SK-N-SH (cell line): ENCODE measurements at regions not wholly inside any gene's neighbourhood (a gene's known extent, or its start where the extent isn't known, plus 50 kb on each side); places are given as distances from the start of the nearest gene placed in this dataset.

Experiments used
- CTCF ChIA-PET: fragments of 300-600, 350-600 bp; formaldehyde crosslinking; extraction: SDS; loops from one replicate; lab custom pipeline; 2021; lab: Yijun Ruan, JAX
- POLR2A ChIA-PET: fragments of 350-600 bp; sonication (Branson Sonifier 250); formaldehyde crosslinking; extraction: SDS; loops from one replicate; lab custom pipeline; 2020; ENCODE audit warnings: antibody characterized with exemption, inconsistent platforms; lab: Yijun Ruan, JAX
- DNase-seq: peaks from one replicate; pipeline ENCODE4 v3.0.0; 2012
- H2AFZ ChIP-seq: fragments of 200-600 bp; sonication (generic); 2 replicates; pipeline ENCODE4 v1.8.1; 2016; ENCODE audit warnings: antibody characterized with exemption, mild to moderate bottlenecking, low read depth
- H3F3A ChIP-seq: fragments of 200-600 bp; sonication (generic); replicated peaks from 2 replicates; pipeline ENCODE3; 2016; ENCODE audit warnings: antibody characterized with exemption, mild to moderate bottlenecking; ENCODE audit not compliant: insufficient read depth
- H3K27ac ChIP-seq, 2 experiments: fragments of 200-500 bp in 1 of 2; fragments of 200-600 bp in 1 of 2; sonication (Bioruptor generic) in 1 of 2; sonication (generic), shearing (Covaris generic) in 1 of 2; 2 replicates each; pipeline versions ENCODE4 v1.5.1 to v1.6.1; 2014 to 2016; ENCODE audit warnings: low read depth in 2 of 2, inconsistent platforms in 1 of 2, low read length in 1 of 2, mild to moderate bottlenecking in 1 of 2, mixed read lengths in 1 of 2
- H3K27me3 ChIP-seq: fragments of 200-600 bp; sonication (generic), shearing (Covaris generic); 2 replicates; pipeline ENCODE4 v1.6.1; 2016; ENCODE audit warnings: mixed run types; ENCODE audit not compliant: insufficient read depth
- H3K36me3 ChIP-seq, 2 experiments: fragments of 200-500 bp in 1 of 2; fragments of 200-600 bp in 1 of 2; sonication (Bioruptor generic) in 1 of 2; sonication (generic) in 1 of 2; replicated peaks in 1 of 2; 2 replicates each; pipeline versions ENCODE3 to v1.5.1; 2014 to 2016; ENCODE audit warnings: low read length in 1 of 2, mild to moderate bottlenecking in 1 of 2; ENCODE audit not compliant: insufficient read depth in 2 of 2, control insufficient read depth in 1 of 2
- H3K4me1 ChIP-seq, 2 experiments: fragments of 200-500 bp in 1 of 2; fragments of 200-600 bp in 1 of 2; sonication (Bioruptor generic) in 1 of 2; sonication (generic), shearing (Covaris generic) in 1 of 2; 2 replicates each; pipeline versions ENCODE4 v1.5.1 to v1.6.1; 2014 to 2016; ENCODE audit warnings: low read depth in 1 of 2, low read length in 1 of 2, mixed run types in 1 of 2; ENCODE audit not compliant: insufficient read depth in 2 of 2, control insufficient read depth in 1 of 2
- H3K4me2 ChIP-seq: fragments of 200-600 bp; sonication (generic), shearing (Covaris generic); 2 replicates; pipeline ENCODE4 v1.6.1; 2017; ENCODE audit warnings: mixed run types
- H3K4me3 ChIP-seq, 2 experiments: fragments of 200-500 bp in 1 of 2; fragments of 200-600 bp in 1 of 2; sonication (Bioruptor generic) in 1 of 2; sonication (generic), shearing (Covaris generic) in 1 of 2; 2 replicates each; pipeline versions ENCODE4 v1.5.1 to v1.8.1; 2014 to 2016; ENCODE audit warnings: low read depth in 2 of 2, inconsistent platforms in 1 of 2, low read length in 1 of 2, mild to moderate bottlenecking in 1 of 2, mixed read lengths in 1 of 2, moderate library complexity in 1 of 2
- H3K79me2 ChIP-seq: fragments of 200-600 bp; sonication (generic); 2 replicates; pipeline ENCODE4 v1.8.1; 2017; ENCODE audit warnings: mild to moderate bottlenecking; ENCODE audit not compliant: insufficient read depth
- H3K9ac ChIP-seq: fragments of 200-600 bp; sonication (generic); 2 replicates; pipeline ENCODE4 v1.6.1; 2017; ENCODE audit warnings: mixed run types
- H3K9me2 ChIP-seq: fragments of 200-600 bp; sonication (generic); 2 replicates; pipeline ENCODE4 v1.6.1; 2017; ENCODE audit warnings: mixed run types
- H3K9me3 ChIP-seq: fragments of 200-600 bp; sonication (generic); 2 replicates; pipeline ENCODE4 v1.6.1; 2017; ENCODE audit warnings: mixed run types, mild to moderate bottlenecking, moderate library complexity
- H4K20me1 ChIP-seq: fragments of 200-600 bp; sonication (generic); 2 replicates; pipeline ENCODE4 v1.6.1; 2017; ENCODE audit warnings: mild to moderate bottlenecking, mixed run types; ENCODE audit not compliant: insufficient read depth
- CHD2 ChIP-seq: fragments of 150-350 bp; IDR thresholded peaks from 2 replicates; pipeline ENCODE4 v1.6.1; 2018; ENCODE audit warnings: low read length; ENCODE audit not compliant: partially characterized antibody
- ELF1 ChIP-seq: IDR thresholded peaks from 2 replicates; pipeline ENCODE4 v1.4.0; 2012
- FOXJ3 ChIP-seq: sonication (generic); formaldehyde crosslinking; IDR thresholded peaks from 2 replicates; pipeline ENCODE4 v1.5.1; 2020; ENCODE audit warnings: mild to moderate bottlenecking, missing genetic modification reagents
- GATA2 ChIP-seq: sonication (generic); formaldehyde crosslinking; IDR thresholded peaks from 2 replicates; pipeline ENCODE4 v1.5.0; 2020; ENCODE audit warnings: mild to moderate bottlenecking, missing genetic modification reagents
- JUND ChIP-seq: IDR thresholded peaks from 2 replicates; pipeline ENCODE4 v1.4.0; 2012
- MEF2A ChIP-seq: IDR thresholded peaks from 2 replicates; pipeline ENCODE4 v1.4.0; 2012; ENCODE audit warnings: low read depth, borderline replicate concordance
- NFIC ChIP-seq: IDR thresholded peaks from 2 replicates; pipeline ENCODE4 v1.4.0; 2012; ENCODE audit warnings: borderline replicate concordance
- NRF1 ChIP-seq: IDR thresholded peaks from 2 replicates; pipeline ENCODE4 v1.6.1; 2012; ENCODE audit warnings: low read depth, mild to moderate bottlenecking, low read length
- POLR2AphosphoS5 ChIP-seq: IDR thresholded peaks from 2 replicates; pipeline ENCODE4 v1.6.1; 2012; ENCODE audit warnings: low read depth, low read length
- RXRA ChIP-seq: IDR thresholded peaks from 2 replicates; pipeline ENCODE4 v1.4.0; 2012; ENCODE audit warnings: low read depth, mild to moderate bottlenecking, borderline replicate concordance
- SIN3A ChIP-seq: IDR thresholded peaks from 2 replicates; pipeline ENCODE4 v1.6.1; 2012; ENCODE audit warnings: low read depth, mild to moderate bottlenecking, low read length, moderate library complexity, borderline replicate concordance
- SMC3 ChIP-seq: IDR thresholded peaks from 2 replicates; pipeline ENCODE4 v1.6.1; 2012; ENCODE audit warnings: low read depth, low read length, improper control_type of control experiment
- TAF1 ChIP-seq: IDR thresholded peaks from 2 replicates; pipeline ENCODE4 v1.6.1; 2012; ENCODE audit warnings: low read depth, mild to moderate bottlenecking, low read length, moderate library complexity, borderline replicate concordance
- TEAD4 ChIP-seq: IDR thresholded peaks from 2 replicates; pipeline ENCODE4 v1.4.0; 2012; ENCODE audit warnings: mild to moderate bottlenecking, borderline replicate concordance; ENCODE audit not compliant: insufficient read depth
- YY1 ChIP-seq: IDR thresholded peaks from 2 replicates; pipeline ENCODE4 v1.4.0; 2012; ENCODE audit warnings: low read depth, mild to moderate bottlenecking
- WGBS: methylation state at CpG from one replicate; pipeline ENCODE4 v1.1.6; 2017; ENCODE audit warnings: low lambda C conversion rate; 5-methylcytosine and 5-hydroxymethylcytosine counted together
- TF ChIP-seq, protein P1 (sequence below): IDR thresholded peaks from 2 replicates; pipeline ENCODE4 v1.4.0; 2012; ENCODE audit warnings: low read depth
- TF ChIP-seq, protein P2 (sequence below): IDR thresholded peaks from 2 replicates; pipeline ENCODE4 v1.4.0; 2012; ENCODE audit warnings: low read depth, borderline replicate concordance
- TF ChIP-seq, protein P3 (sequence below): IDR thresholded peaks from 2 replicates; pipeline ENCODE4 v1.6.1; 2012; ENCODE audit warnings: mild to moderate bottlenecking, low read depth, low read length, moderate library complexity
- TF ChIP-seq, protein P4 (sequence below): fragments of 150-350 bp; IDR thresholded peaks from 2 replicates; pipeline ENCODE4 v1.6.1; 2016; ENCODE audit warnings: mild to moderate bottlenecking, low read depth, low read length
- TF ChIP-seq, protein P5 (sequence below): fragments of 150-350 bp; IDR thresholded peaks from 2 replicates; pipeline ENCODE4 v1.6.1; 2017; ENCODE audit warnings: antibody characterized with exemption, low read length, low read depth, borderline replicate concordance

DNA sequence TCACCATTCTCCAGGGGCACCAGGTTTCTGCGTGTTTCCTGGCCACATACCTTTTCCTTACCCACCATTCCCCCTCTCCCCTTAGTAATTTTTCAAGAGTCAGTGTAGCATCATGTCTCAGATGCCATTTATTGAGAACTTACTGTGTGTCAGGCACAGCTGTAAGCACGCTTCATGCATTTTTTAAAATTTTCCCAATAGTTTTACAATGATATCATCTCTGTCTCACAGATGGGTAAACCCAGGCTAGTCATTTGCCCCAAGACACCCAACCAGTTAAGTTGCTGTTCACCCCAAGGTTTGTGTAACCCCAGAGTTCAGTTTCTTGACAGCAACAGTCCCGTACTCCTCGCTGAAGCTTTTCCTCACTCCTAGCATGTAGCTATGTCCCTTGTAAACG is 56.4 kb upstream of the IRX3 start:
- 85% methylated on average over 5 of the region's 5 CpGs for WGBS
- no peak overlapping the region for H2AFZ ChIP-seq
- no peaks in the 10 kb centered on the region for H4K20me1 ChIP-seq
- H3K9ac ChIP-seq: no peak overlapping the region
- no peaks in the 10 kb centered on the region for H3K4me1 ChIP-seq
- no peak overlapping the region for H3K4me3 ChIP-seq
- H3K27ac ChIP-seq: no peak overlapping the region
- TF ChIP-seq TEAD4 (no peak), YY1 (no peak), POLR2AphosphoS5 (no peak), GATA2 (no peak), CHD2 (no peak), FOXJ3 (CRISPR knock-in tag) (no peak), SIN3A (no peak), JUND (no peak), NRF1 (no peak), SMC3 (no peak), NFIC (no peak), ELF1 (no peak), RXRA (no peak), MEF2A (no peak), TAF1 (no peak)
- TF ChIP-seq, protein P1, sequence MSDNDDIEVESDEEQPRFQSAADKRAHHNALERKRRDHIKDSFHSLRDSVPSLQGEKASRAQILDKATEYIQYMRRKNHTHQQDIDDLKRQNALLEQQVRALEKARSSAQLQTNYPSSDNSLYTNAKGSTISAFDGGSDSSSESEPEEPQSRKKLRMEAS: no peak
- TF ChIP-seq, protein P2, sequence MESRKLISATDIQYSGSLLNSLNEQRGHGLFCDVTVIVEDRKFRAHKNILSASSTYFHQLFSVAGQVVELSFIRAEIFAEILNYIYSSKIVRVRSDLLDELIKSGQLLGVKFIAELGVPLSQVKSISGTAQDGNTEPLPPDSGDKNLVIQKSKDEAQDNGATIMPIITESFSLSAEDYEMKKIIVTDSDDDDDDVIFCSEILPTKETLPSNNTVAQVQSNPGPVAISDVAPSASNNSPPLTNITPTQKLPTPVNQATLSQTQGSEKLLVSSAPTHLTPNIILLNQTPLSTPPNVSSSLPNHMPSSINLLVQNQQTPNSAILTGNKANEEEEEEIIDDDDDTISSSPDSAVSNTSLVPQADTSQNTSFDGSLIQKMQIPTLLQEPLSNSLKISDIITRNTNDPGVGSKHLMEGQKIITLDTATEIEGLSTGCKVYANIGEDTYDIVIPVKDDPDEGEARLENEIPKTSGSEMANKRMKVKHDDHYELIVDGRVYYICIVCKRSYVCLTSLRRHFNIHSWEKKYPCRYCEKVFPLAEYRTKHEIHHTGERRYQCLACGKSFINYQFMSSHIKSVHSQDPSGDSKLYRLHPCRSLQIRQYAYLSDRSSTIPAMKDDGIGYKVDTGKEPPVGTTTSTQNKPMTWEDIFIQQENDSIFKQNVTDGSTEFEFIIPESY: no peak
- TF ChIP-seq, protein P3, sequence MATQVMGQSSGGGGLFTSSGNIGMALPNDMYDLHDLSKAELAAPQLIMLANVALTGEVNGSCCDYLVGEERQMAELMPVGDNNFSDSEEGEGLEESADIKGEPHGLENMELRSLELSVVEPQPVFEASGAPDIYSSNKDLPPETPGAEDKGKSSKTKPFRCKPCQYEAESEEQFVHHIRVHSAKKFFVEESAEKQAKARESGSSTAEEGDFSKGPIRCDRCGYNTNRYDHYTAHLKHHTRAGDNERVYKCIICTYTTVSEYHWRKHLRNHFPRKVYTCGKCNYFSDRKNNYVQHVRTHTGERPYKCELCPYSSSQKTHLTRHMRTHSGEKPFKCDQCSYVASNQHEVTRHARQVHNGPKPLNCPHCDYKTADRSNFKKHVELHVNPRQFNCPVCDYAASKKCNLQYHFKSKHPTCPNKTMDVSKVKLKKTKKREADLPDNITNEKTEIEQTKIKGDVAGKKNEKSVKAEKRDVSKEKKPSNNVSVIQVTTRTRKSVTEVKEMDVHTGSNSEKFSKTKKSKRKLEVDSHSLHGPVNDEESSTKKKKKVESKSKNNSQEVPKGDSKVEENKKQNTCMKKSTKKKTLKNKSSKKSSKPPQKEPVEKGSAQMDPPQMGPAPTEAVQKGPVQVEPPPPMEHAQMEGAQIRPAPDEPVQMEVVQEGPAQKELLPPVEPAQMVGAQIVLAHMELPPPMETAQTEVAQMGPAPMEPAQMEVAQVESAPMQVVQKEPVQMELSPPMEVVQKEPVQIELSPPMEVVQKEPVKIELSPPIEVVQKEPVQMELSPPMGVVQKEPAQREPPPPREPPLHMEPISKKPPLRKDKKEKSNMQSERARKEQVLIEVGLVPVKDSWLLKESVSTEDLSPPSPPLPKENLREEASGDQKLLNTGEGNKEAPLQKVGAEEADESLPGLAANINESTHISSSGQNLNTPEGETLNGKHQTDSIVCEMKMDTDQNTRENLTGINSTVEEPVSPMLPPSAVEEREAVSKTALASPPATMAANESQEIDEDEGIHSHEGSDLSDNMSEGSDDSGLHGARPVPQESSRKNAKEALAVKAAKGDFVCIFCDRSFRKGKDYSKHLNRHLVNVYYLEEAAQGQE: no peak
- TF ChIP-seq, protein P4, sequence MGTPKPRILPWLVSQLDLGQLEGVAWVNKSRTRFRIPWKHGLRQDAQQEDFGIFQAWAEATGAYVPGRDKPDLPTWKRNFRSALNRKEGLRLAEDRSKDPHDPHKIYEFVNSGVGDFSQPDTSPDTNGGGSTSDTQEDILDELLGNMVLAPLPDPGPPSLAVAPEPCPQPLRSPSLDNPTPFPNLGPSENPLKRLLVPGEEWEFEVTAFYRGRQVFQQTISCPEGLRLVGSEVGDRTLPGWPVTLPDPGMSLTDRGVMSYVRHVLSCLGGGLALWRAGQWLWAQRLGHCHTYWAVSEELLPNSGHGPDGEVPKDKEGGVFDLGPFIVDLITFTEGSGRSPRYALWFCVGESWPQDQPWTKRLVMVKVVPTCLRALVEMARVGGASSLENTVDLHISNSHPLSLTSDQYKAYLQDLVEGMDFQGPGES: no peak
- TF ChIP-seq, protein P5, sequence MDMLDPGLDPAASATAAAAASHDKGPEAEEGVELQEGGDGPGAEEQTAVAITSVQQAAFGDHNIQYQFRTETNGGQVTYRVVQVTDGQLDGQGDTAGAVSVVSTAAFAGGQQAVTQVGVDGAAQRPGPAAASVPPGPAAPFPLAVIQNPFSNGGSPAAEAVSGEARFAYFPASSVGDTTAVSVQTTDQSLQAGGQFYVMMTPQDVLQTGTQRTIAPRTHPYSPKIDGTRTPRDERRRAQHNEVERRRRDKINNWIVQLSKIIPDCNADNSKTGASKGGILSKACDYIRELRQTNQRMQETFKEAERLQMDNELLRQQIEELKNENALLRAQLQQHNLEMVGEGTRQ: no peak
- TF ChIP-seq, all 33 proteins: peak for 0
- POLR2A ChIA-PET: no interaction called here
- no peaks in the 10 kb centered on the region for H3K79me2 ChIP-seq
- H3K4me2 ChIP-seq: no peak overlapping the region
- no peaks in the 10 kb centered on the region for H3K9me2 ChIP-seq
- no peaks in the 10 kb centered on the region for H3F3A ChIP-seq
- DNase-seq: no peak
- CTCF ChIA-PET: no interaction called here
- no peaks in the 10 kb centered on the region; the same call in 1 of the 2 replicates for H3K27me3 ChIP-seq
- no peaks in the 10 kb centered on the region for H3K36me3 ChIP-seq
- no peaks in the 10 kb centered on the region for H3K9me3 ChIP-seq
